ENCODE measurements at regions not wholly inside any gene's neighbourhood (a gene's known extent, or its start where the extent isn't known, plus 50 kb on each side); places are given as distances from the start of the nearest gene placed in this dataset.
A peak's percentile ranks its signal among the peaks of the same experiment; 100 is the strongest.

- peaks cover 40 to 57% (median 47%) of the 10 kb centered on the region in 3 donors for H3K4me1 Mint-ChIP-seq
- H3K27ac Mint-ChIP-seq = peak overlapping the region; percentile 81 to 98 (median 92)
- peaks cover 0 to 30% (median 9%) of the 10 kb centered on the region in 7 donors for H3K9me3 Mint-ChIP-seq
- peaks cover 10 to 12% of the 10 kb centered on the region in 2 donors for H3K36me3 Mint-ChIP-seq
- peak; percentile 61 for DNase-seq
- peak; percentile 91 to 92 for ATAC-seq (ENCODE audit: low read depth in 2 of 2)
- H3K4me3 Mint-ChIP-seq = peak overlapping the region; percentile 71 to 93 (median 84)
- no peaks in the 10 kb centered on the region for H3K27me3 Mint-ChIP-seq
Measured at GRCh38 chr9:80231318-80232236, 659.8 kb downstream of the TLE4 start.

GRCh38 chr9:80223897-80224296 lies 652.1 kb downstream of the TLE4 start:
- peaks cover 0 to 11% (median 5%) of the 10 kb centered on the region in 7 donors for H3K9me3 Mint-ChIP-seq

GRCh38 chr9:80222466-80223169 lies 650.9 kb downstream of the TLE4 start:
- Mint-ChIP-seq H3K4me1 (peaks cover 0 to 5% (median 0%) of the 10 kb centered on the region in 3 donors), H3K4me3 (no peak overlapping the region), H3K27me3 (no peaks in the 10 kb centered on the region), H3K9me3 (peaks cover 0 to 11% (median 5%) of the 10 kb centered on the region in 7 donors), H3K27ac (no peak overlapping the region), H3K36me3 (no peaks in the 10 kb centered on the region)
- ATAC-seq (ENCODE audit: low read depth in 2 of 2) = no peak
- no peak for DNase-seq

More at GRCh38 chr9:80223897-80224296, 652.1 kb downstream of the TLE4 start:
- DNase-seq (no peak), ATAC-seq (ENCODE audit: low read depth in 2 of 2) (no peak)
- H3K36me3 Mint-ChIP-seq = no peaks in the 10 kb centered on the region
- H3K27me3 Mint-ChIP-seq = no peaks in the 10 kb centered on the region
- H3K27ac Mint-ChIP-seq = no peak overlapping the region
- H3K4me3 Mint-ChIP-seq = no peak overlapping the region
- peaks cover 0 to 5% (median 0%) of the 10 kb centered on the region in 3 donors for H3K4me1 Mint-ChIP-seq

- H3K27me3 Mint-ChIP-seq = no peaks in the 10 kb centered on the region
- ATAC-seq (ENCODE audit: low read depth in 2 of 2) = no peak
- H3K27ac Mint-ChIP-seq = no peak overlapping the region
- H3K9me3 Mint-ChIP-seq = peaks cover 0 to 8% (median under 1%) of the 10 kb centered on the region in 7 donors
- H3K4me1 Mint-ChIP-seq = peaks cover 0 to 5% (median 0%) of the 10 kb centered on the region in 3 donors
- H3K4me3 Mint-ChIP-seq = no peak overlapping the region
- H3K36me3 Mint-ChIP-seq = peaks cover 0 to 3% of the 10 kb centered on the region in 2 donors
- no peak for DNase-seq
Measured at GRCh38 chr9:80218328-80218727, 646.6 kb downstream of the TLE4 start.

GRCh38 chr9:80213613-80214012 lies 641.8 kb downstream of the TLE4 start:
- ATAC-seq (ENCODE audit: low read depth in 2 of 2) (no peak), DNase-seq (no peak)
- H3K27ac Mint-ChIP-seq = no peak overlapping the region
- peaks cover 6 to 27% of the 10 kb centered on the region in 2 donors for H3K36me3 Mint-ChIP-seq
- no peaks in the 10 kb centered on the region for H3K4me1 Mint-ChIP-seq
- H3K9me3 Mint-ChIP-seq = peaks cover 12 to 42% (median 24%) of the 10 kb centered on the region in 7 donors
- H3K4me3 Mint-ChIP-seq = no peak overlapping the region
- no peaks in the 10 kb centered on the region for H3K27me3 Mint-ChIP-seq

- Mint-ChIP-seq H3K9me3 (peaks cover 14 to 47% (median 26%) of the 10 kb centered on the region in 7 donors), H3K27ac (no peak overlapping the region), H3K36me3 (peaks cover 6 to 27% of the 10 kb centered on the region in 2 donors), H3K4me1 (no peaks in the 10 kb centered on the region), H3K27me3 (no peaks in the 10 kb centered on the region), H3K4me3 (no peak overlapping the region)
- DNase-seq = no peak
- no peak for ATAC-seq (ENCODE audit: low read depth in 2 of 2)
Measured at GRCh38 chr9:80208696-80209095, 636.9 kb downstream of the TLE4 start.

GRCh38 chr9:80204054-80204453 lies 632.3 kb downstream of the TLE4 start:
- peaks cover 0 to 14% (median 2%) of the 10 kb centered on the region in 7 donors for H3K9me3 Mint-ChIP-seq
- ATAC-seq (ENCODE audit: low read depth in 2 of 2) = no peak
- H3K27me3 Mint-ChIP-seq = no peaks in the 10 kb centered on the region
- no peaks in the 10 kb centered on the region for H3K4me1 Mint-ChIP-seq
- DNase-seq = no peak
- H3K27ac Mint-ChIP-seq = no peak overlapping the region
- H3K36me3 Mint-ChIP-seq = no peaks in the 10 kb centered on the region
- H3K4me3 Mint-ChIP-seq = no peak overlapping the region

- Mint-ChIP-seq H3K9me3 (peaks cover 0 to 4% (median 0%) of the 10 kb centered on the region in 7 donors), H3K36me3 (no peaks in the 10 kb centered on the region), H3K27ac (peak overlapping the region in 1 of 6 donors; percentile 72), H3K4me3 (no peak overlapping the region), H3K4me1 (peaks cover 0 to 3% (median 0%) of the 10 kb centered on the region in 3 donors), H3K27me3 (no peaks in the 10 kb centered on the region)
- ATAC-seq (ENCODE audit: low read depth in 2 of 2) (no peak), DNase-seq (no peak)
Measured at GRCh38 chr9:80197661-80198060, 625.9 kb downstream of the TLE4 start.

GRCh38 chr9:80191108-80191507 lies 619.3 kb downstream of the TLE4 start:
- Mint-ChIP-seq H3K9me3 (peaks cover 3 to 8% (median 7%) of the 10 kb centered on the region in 7 donors), H3K27me3 (no peaks in the 10 kb centered on the region), H3K4me3 (no peak overlapping the region), H3K27ac (peak overlapping the region in 2 of 6 donors; percentile 58 to 63), H3K36me3 (peaks cover 5 to 8% of the 10 kb centered on the region in 2 donors), H3K4me1 (peaks cover 5 to 7% (median 6%) of the 10 kb centered on the region in 3 donors)
- no peak for DNase-seq
- no peak for ATAC-seq (ENCODE audit: low read depth in 2 of 2)

GRCh38 chr9:80188579-80188978 lies 616.8 kb downstream of the TLE4 start:
- ATAC-seq (ENCODE audit: low read depth in 2 of 2) (peak; percentile 61 to 64), DNase-seq (no peak)
- peaks cover 5 to 7% (median 6%) of the 10 kb centered on the region in 3 donors for H3K4me1 Mint-ChIP-seq
- H3K27ac Mint-ChIP-seq = peak overlapping the region in 3 of 6 donors; percentile 84 to 92 (median 88)
- peaks cover 5 to 8% of the 10 kb centered on the region in 2 donors for H3K36me3 Mint-ChIP-seq
- H3K4me3 Mint-ChIP-seq = peak overlapping the region in 2 of 8 donors; percentile 47 to 77
- H3K27me3 Mint-ChIP-seq = no peaks in the 10 kb centered on the region
- H3K9me3 Mint-ChIP-seq = peaks cover 3 to 16% (median 7%) of the 10 kb centered on the region in 7 donors

- ATAC-seq (ENCODE audit: low read depth in 2 of 2) (no peak), DNase-seq (no peak)
- Mint-ChIP-seq H3K4me1 (peaks cover 5 to 7% (median 6%) of the 10 kb centered on the region in 3 donors), H3K4me3 (no peak overlapping the region), H3K27me3 (no peaks in the 10 kb centered on the region), H3K36me3 (peaks cover 5 to 8% of the 10 kb centered on the region in 2 donors), H3K27ac (peak overlapping the region in 1 of 6 donors; percentile 36), H3K9me3 (peaks cover 3 to 32% (median 10%) of the 10 kb centered on the region in 7 donors)
Measured at GRCh38 chr9:80185112-80185738, 613.5 kb downstream of the TLE4 start.

GRCh38 chr9:80177949-80178480 lies 606.2 kb downstream of the TLE4 start:
- Mint-ChIP-seq H3K9me3 (peaks cover 6 to 39% (median 17%) of the 10 kb centered on the region in 7 donors), H3K4me3 (no peak overlapping the region), H3K36me3 (peaks cover 0 to 10% of the 10 kb centered on the region in 2 donors), H3K4me1 (no peaks in the 10 kb centered on the region), H3K27me3 (no peaks in the 10 kb centered on the region), H3K27ac (peak overlapping the region in 1 of 6 donors; percentile 33)
- DNase-seq = no peak
- ATAC-seq (ENCODE audit: low read depth in 2 of 2) = no peak

Data from naive B cell (primary cell).